GM23248 (cell line): ENCODE measurements at regions not wholly inside any gene's neighbourhood (a gene's known extent, or its start where the extent isn't known, plus 50 kb on each side); places are given as distances from the start of the nearest gene placed in this dataset.

Experiments used
- EZH2 ChIP-seq: fragments of 200-600 bp; sonication (generic); IDR thresholded peaks from 2 replicates; pipeline ENCODE4 v1.6.1; 2018; ENCODE audit warnings: antibody characterized with exemption, mild to moderate bottlenecking; ENCODE audit not compliant: insufficient read depth, poor library complexity, severe bottlenecking
- EZH2phosphoT487 ChIP-seq: fragments of 200-600 bp; sonication (generic); IDR thresholded peaks from 2 replicates; pipeline ENCODE4 v1.6.1; 2018; ENCODE audit warnings: antibody characterized with exemption, moderate library complexity, mild to moderate bottlenecking, low read depth; ENCODE audit not compliant: insufficient read depth

- TF ChIP-seq EZH2phosphoT487 (no peak), EZH2 (no peak)
These were observed 231.7 kb downstream of the KCNC2 start for GRCh38 chr12:74977832-74978481.
